Pancreas (tissue), 10 donors: ENCODE measurements at regions not wholly inside any gene's neighbourhood (a gene's known extent, or its start where the extent isn't known, plus 50 kb on each side); places are given as distances from the start of the nearest gene placed in this dataset.

ENCODE experiments used
- ATAC-seq, 4 donors: fragments of 200-7000 bp; cut with Tn5 transposase; one replicate each; pipeline versions ENCODE4 v1.8.0 to v1.9.1; 2020; ENCODE audit warnings: mild to moderate bottlenecking in 4 of 4, moderate library complexity in 4 of 4
- DNase-seq, 6 donors: peaks; one replicate each; pipeline ENCODE4 v3.0.0-alpha.2; 2020
- FAIRE-seq: peaks from 2 replicates; lab custom pipeline; 2012; peaks lifted over from hg19 to GRCh38; lab: Jason Lieb, UNC
- H3K27ac ChIP-seq, 4 donors: fragments of 200-600 bp; sonication (generic); 1 replicate in 3 of 4; 2 replicates in 1 of 4; pipeline versions ENCODE4 v1.5.0 to v1.8.0; 2020
- H3K27me3 ChIP-seq, 4 donors: fragments of 200-600 bp; one replicate each; pipeline ENCODE4 v1.8.0; 2021
- H3K36me3 ChIP-seq, 3 donors: fragments of 200-600 bp; sonication (generic) in 1 of 3; one replicate each; pipeline versions ENCODE4 v1.5.0 to v1.8.0; 2020 to 2021
- H3K4me1 ChIP-seq, 3 donors: fragments of 200-600 bp; one replicate each; pipeline ENCODE4 v1.8.0; 2021
- H3K4me3 ChIP-seq, 4 donors: fragments of 200-600 bp; sonication (generic) in 2 of 4; one replicate each; pipeline versions ENCODE4 v1.5.0 to v1.8.0; 2020 to 2021
- H3K9me3 ChIP-seq, 4 donors: fragments of 200-600 bp; one replicate each; pipeline ENCODE4 v1.8.0; 2021
- WGBS, 2 donors: extraction: QIAGEN DNeasy Blood & Tissue Kit; methylation state at CpG; one replicate each; pipeline ENCODE4 v1.1.7; 2013; 5-methylcytosine and 5-hydroxymethylcytosine counted together
- intact Hi-C, 3 donors: fragments of 100-400 bp; cut with DNase I; formaldehyde crosslinking; loops; one replicate each; pipeline versions ENCODE4 v1.11.1 to v1.14.2; 2022
- TF ChIP-seq, protein P1 (sequence below), 4 donors: fragments of 200-600 bp; sonication (generic) in 3 of 4; IDR thresholded peaks; one replicate each; pipeline versions ENCODE4 v1.5.0 to v1.8.0; 2021; ENCODE audit warnings: antibody characterized with exemption in 4 of 4
- donor health status: healthy with polysubstance abuse.
- donor health status: DM: no; HTN: no; CAD: no; lungs with moderate emphysema.
- donor health status: DM: no; HTN: no; CAD: no.
- donor health status: control.
- donor health status: control.
- donor health status: Bipolar disorder and iron deficiency.
- donor health status: DM: yes; HTN: yes; CAD: no.
- donor health status: DM: no; HTN: no; CAD: no.
- donor health status: DM: no; HTN: no; CAD: no.
- donor health status: DM: yes; HTN: yes; CAD: no.

DNA sequence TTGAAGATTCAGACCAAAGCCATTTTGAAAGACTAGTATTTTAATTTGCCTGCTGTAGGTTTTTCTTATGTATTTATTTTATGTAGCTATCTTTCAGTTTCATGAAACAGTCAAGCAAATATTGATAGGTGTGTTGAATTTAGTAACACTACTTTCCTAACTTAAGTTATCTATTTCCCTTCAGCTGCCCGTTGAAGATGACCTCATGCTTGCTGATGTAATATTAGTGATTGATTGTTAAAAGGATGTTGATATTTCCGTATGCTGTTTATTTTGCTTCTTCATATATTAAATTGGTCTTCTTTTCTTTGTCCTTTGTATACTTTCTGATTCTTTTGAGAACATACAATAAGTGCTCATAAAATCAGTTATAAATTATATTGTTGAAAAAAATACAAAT, 86.8 kb upstream of the CHORDC1 start:
- TF ChIP-seq, protein P1, sequence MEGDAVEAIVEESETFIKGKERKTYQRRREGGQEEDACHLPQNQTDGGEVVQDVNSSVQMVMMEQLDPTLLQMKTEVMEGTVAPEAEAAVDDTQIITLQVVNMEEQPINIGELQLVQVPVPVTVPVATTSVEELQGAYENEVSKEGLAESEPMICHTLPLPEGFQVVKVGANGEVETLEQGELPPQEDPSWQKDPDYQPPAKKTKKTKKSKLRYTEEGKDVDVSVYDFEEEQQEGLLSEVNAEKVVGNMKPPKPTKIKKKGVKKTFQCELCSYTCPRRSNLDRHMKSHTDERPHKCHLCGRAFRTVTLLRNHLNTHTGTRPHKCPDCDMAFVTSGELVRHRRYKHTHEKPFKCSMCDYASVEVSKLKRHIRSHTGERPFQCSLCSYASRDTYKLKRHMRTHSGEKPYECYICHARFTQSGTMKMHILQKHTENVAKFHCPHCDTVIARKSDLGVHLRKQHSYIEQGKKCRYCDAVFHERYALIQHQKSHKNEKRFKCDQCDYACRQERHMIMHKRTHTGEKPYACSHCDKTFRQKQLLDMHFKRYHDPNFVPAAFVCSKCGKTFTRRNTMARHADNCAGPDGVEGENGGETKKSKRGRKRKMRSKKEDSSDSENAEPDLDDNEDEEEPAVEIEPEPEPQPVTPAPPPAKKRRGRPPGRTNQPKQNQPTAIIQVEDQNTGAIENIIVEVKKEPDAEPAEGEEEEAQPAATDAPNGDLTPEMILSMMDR (IDR thresholded peaks at IDR 0.05): no peak
- Histone ChIP-seq H3K4me3 (no peak overlapping the region), H3K27me3 (peaks cover 0 to 3% (median 0%) of the 10 kb centered on the region in 4 donors), H3K36me3 (no peaks in the 10 kb centered on the region), H3K4me1 (no peaks in the 10 kb centered on the region), H3K9me3 (no peaks in the 10 kb centered on the region), H3K27ac (no peak overlapping the region)
- DNase-seq: no peak
- no peak for ATAC-seq
- no peak for FAIRE-seq
- 1 to 4% methylated on average over 2 of the region's 2 CpGs for WGBS, 2 donors
- intact Hi-C loops: no loop called here

DNA sequence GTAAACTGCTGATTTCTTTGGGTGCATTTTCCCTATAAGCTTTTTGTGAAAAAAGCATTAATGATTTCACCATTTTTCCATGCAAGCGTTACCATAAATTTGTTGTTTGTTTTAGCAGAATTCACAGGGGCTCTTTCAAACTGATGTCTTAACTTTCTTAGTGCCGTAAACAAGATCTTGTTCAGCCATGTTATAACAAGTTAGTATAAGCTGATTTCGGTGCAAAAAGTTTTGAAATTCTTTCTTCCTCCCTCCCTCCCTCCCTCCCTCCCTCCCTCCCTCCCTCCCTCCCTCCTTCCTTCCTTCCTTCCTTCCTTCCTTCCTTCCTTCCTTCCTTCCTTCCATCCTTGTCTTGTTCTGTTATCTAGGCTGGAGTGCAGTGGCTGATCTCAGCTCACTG, 71.7 kb upstream of the CHORDC1 start:
- Histone ChIP-seq H3K9me3 (no peaks in the 10 kb centered on the region), H3K4me3 (no peak overlapping the region), H3K27ac (no peak overlapping the region), H3K36me3 (no peaks in the 10 kb centered on the region), H3K4me1 (no peaks in the 10 kb centered on the region), H3K27me3 (no peaks in the 10 kb centered on the region)
- 72 to 77% methylated on average over 3 of the region's 3 CpGs for WGBS, 2 donors
- no peak for ATAC-seq
- no peak for FAIRE-seq
- TF ChIP-seq, protein P1 (IDR thresholded peaks at IDR 0.05): no peak
- intact Hi-C loops: no loop called here
- no peak for DNase-seq

DNA sequence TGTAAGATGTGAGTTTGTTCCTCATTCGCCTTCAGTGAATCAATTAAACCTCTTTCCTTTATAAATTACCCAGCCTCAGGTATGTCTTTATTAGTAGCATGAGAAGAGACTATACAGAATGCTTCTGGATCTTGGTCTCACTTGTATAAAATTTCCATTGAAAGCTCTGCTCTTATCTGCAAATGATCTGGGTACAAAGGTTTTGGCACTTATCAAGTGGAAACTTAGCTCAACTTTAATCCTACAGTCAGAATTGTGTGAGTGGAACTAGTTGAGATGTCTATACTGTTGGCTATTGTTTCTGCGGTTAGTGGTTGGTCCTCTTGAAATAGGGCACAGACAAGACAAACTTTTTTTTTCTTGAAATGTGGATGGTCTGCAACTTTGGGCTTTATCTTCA, 71.2 kb upstream of the CHORDC1 start:
- no peaks in the 10 kb centered on the region for H3K9me3 ChIP-seq
- no peaks in the 10 kb centered on the region for H3K36me3 ChIP-seq
- intact Hi-C loops: no loop called here
- H3K4me1 ChIP-seq: no peaks in the 10 kb centered on the region
- no peak for DNase-seq
- TF ChIP-seq, protein P1 (IDR thresholded peaks at IDR 0.05): no peak
- 62 to 77% methylated on average over 2 of the region's 2 CpGs for WGBS, 2 donors
- no peak for ATAC-seq
- no peak overlapping the region for H3K4me3 ChIP-seq
- no peaks in the 10 kb centered on the region for H3K27me3 ChIP-seq
- H3K27ac ChIP-seq: no peak overlapping the region
- FAIRE-seq: no peak

DNA sequence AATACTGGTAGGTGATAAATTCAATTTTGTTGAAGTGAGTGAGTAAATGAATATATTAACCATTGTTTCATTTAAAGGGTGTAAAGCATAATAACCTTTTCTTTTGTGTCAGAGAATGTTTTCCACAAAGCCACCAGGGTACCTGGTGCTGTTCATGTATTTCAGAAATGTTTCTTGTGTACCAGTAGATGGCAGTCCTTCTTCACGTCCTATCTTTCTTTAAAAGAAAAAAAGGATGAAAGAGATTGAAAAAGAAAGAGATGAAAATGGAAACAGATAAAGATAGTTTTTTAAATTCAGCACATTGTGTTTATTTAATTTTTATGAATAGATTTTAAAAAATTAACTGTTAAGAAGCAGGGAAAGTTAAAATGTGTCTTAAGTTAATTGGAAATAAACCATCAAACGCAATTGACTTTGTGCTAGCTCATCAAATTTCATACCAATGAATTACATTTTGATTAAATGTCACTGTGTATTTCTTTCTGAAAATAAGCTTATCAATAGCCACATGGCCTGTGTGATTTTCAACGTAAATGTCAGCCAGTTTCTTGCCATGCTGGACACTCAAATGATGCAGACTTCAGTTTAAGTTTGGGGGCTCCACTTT, 65.5 kb upstream of the CHORDC1 start:
- FAIRE-seq (peak; percentile 54), DNase-seq (no peak), ATAC-seq (no peak)
- no peak overlapping the region for H3K27ac ChIP-seq
- TF ChIP-seq, protein P1 (IDR thresholded peaks at IDR 0.05): peak in 2 of 4 donors; percentile 26 to 29
- 29 to 33% methylated on average over 3 of the region's 3 CpGs for WGBS, 2 donors
- H3K4me1 ChIP-seq: no peaks in the 10 kb centered on the region
- peaks cover 0 to 6% (median 1%) of the 10 kb centered on the region in 4 donors for H3K27me3 ChIP-seq
- H3K36me3 ChIP-seq: no peaks in the 10 kb centered on the region
- no peak overlapping the region for H3K4me3 ChIP-seq
- H3K9me3 ChIP-seq: no peaks in the 10 kb centered on the region
- intact Hi-C loops: no loop called here

DNA sequence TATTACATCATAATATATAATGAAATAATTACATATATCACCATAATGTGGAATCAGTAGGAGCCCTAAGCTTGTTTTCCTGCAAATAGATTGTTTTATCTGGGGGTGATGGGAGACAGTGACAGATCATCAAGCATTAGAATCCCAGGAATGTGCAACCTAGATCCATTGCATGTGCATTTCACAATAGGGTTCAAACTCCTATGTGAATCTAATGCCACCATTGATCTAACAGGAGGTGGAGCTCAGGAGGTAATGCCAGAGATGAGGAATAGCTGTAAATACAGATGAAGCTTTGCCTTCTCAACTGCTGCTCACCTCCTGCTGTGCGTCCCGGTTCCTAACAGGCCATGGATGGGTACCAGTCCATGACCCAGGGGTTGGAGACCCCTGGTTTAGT, 63.8 kb upstream of the CHORDC1 start:
- WGBS, 2 donors: 46 to 54% methylated on average over 2 of the region's 2 CpGs
- Histone ChIP-seq H3K27ac (no peak overlapping the region), H3K4me1 (no peaks in the 10 kb centered on the region), H3K36me3 (no peaks in the 10 kb centered on the region), H3K27me3 (peaks cover 0 to 6% (median 1%) of the 10 kb centered on the region in 4 donors), H3K4me3 (no peak overlapping the region), H3K9me3 (no peaks in the 10 kb centered on the region)
- intact Hi-C loops: no loop called here
- TF ChIP-seq, protein P1 (IDR thresholded peaks at IDR 0.05): no peak
- DNase-seq: no peak
- no peak for ATAC-seq
- no peak for FAIRE-seq
